Gastroesophageal sphincter (tissue), 4 donors: ENCODE measurements at regions not wholly inside any gene's neighbourhood (a gene's known extent, or its start where the extent isn't known, plus 50 kb on each side); places are given as distances from the start of the nearest gene placed in this dataset.
"Not testable (repeated sequence)": the region's sequence is repeated elsewhere in the genome, so short reads cannot be mapped to it uniquely, and the experiment has no call there.

Source experiments
- ATAC-seq: fragments of 150-250 bp; one replicate; pipeline ENCODE4 v1.9.1; 2016; ENCODE audit warnings: mild to moderate bottlenecking, moderate library complexity
- H3K27ac ChIP-seq, 4 donors: fragments of 200-600 bp; sonication (generic) in 3 of 4; 1 replicate in 3 of 4; 2 replicates in 1 of 4; pipeline ENCODE4 v1.5.1; 2016 to 2019
- H3K27me3 ChIP-seq: fragments of 200-600 bp; sonication (generic); one replicate; pipeline ENCODE4 v1.5.1; 2019
- H3K36me3 ChIP-seq, 2 donors: fragments of 200-600 bp; sonication (generic); one replicate each; pipeline ENCODE4 v1.5.1; 2019; ENCODE audit warnings: control low read depth in 1 of 2
- H3K4me1 ChIP-seq, 3 donors: fragments of 200-600 bp; sonication (generic); 1 replicate in 2 of 3; 2 replicates in 1 of 3; pipeline ENCODE4 v1.5.1; 2016 to 2019; ENCODE audit warnings: control low read depth in 2 of 3
- H3K4me3 ChIP-seq, 2 donors: fragments of 200-600 bp; sonication (generic); one replicate each; pipeline ENCODE4 v1.5.1; 2019; ENCODE audit warnings: mild to moderate bottlenecking in 1 of 2, moderate library complexity in 1 of 2
- H3K9me3 ChIP-seq, 3 donors: fragments of 200-600 bp; sonication (generic); one replicate each; pipeline ENCODE4 v1.5.1; 2017 to 2019; ENCODE audit warnings: control low read depth in 2 of 3
- EP300 ChIP-seq: sonication (generic); formaldehyde crosslinking; IDR thresholded peaks from one replicate; pipeline ENCODE4 v1.6.1; 2017; ENCODE audit warnings: antibody characterized with exemption, mild to moderate bottlenecking
- POLR2A ChIP-seq, 2 donors: fragments of 450-650 bp; IDR thresholded peaks; one replicate each; pipeline ENCODE4 v1.6.1; 2017; ENCODE audit warnings: antibody characterized with exemption in 2 of 2, mild to moderate bottlenecking in 2 of 2, moderate library complexity in 1 of 2
- POLR2AphosphoS5 ChIP-seq: sonication (generic); formaldehyde crosslinking; IDR thresholded peaks from one replicate; pipeline ENCODE4 v1.6.1; 2017; ENCODE audit warnings: antibody characterized with exemption
- WGBS, 2 donors: methylation state at CpG; one replicate each; pipeline ENCODE4 v1.1.5; 2018; ENCODE audit warnings: low coverage in 1 of 2; 5-methylcytosine and 5-hydroxymethylcytosine counted together
- TF ChIP-seq, protein P1 (sequence below), 4 experiments: fragments of 200-600 bp in 2 of 4; fragments of 450-650 bp in 2 of 4; sonication (generic) in 1 of 4; IDR thresholded peaks; one replicate each; pipeline ENCODE4 v1.5.1; 2017 to 2019; ENCODE audit warnings: antibody characterized with exemption in 4 of 4, mild to moderate bottlenecking in 2 of 4, moderate library complexity in 2 of 4

DNA sequence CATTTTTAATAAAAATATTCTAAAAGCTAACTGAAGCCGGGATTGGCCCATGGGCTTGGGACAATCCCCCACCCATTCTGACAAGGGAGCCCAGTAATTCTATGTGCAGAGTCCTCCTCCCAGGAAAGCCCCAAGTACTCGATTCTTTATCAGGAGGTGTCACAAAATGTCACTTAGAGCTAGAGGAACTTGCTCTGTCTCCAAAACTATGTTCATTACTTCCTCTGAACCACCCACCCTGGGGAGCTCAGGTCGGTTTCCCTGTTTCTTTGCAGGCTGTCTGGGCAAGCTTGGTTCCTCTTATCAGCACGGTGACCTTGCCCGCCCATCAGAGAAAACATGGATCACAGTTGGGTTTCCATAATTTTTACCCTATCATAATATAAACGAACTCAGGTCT is 430.6 kb upstream of the ID2 start:
- H3K36me3 ChIP-seq, result no peaks in the 10 kb centered on the region
- H3K4me3 ChIP-seq, result no peak overlapping the region
- H3K4me1 ChIP-seq, result peaks cover 0 to 32% (median 3%) of the 10 kb centered on the region in 3 donors
- H3K27ac ChIP-seq, result no peak overlapping the region
- ATAC-seq, result no peak
- whole genome bisulfite sequencing, 2 donors, result 67 to 100% methylated on average over 2 to 3 of the region's 6 CpGs
- no peak for TF ChIP-seq POLR2AphosphoS5
- TF ChIP-seq EP300, result no peak
- TF ChIP-seq, protein P1, sequence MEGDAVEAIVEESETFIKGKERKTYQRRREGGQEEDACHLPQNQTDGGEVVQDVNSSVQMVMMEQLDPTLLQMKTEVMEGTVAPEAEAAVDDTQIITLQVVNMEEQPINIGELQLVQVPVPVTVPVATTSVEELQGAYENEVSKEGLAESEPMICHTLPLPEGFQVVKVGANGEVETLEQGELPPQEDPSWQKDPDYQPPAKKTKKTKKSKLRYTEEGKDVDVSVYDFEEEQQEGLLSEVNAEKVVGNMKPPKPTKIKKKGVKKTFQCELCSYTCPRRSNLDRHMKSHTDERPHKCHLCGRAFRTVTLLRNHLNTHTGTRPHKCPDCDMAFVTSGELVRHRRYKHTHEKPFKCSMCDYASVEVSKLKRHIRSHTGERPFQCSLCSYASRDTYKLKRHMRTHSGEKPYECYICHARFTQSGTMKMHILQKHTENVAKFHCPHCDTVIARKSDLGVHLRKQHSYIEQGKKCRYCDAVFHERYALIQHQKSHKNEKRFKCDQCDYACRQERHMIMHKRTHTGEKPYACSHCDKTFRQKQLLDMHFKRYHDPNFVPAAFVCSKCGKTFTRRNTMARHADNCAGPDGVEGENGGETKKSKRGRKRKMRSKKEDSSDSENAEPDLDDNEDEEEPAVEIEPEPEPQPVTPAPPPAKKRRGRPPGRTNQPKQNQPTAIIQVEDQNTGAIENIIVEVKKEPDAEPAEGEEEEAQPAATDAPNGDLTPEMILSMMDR (IDR thresholded peaks at IDR 0.05), result no peak
- no peak for TF ChIP-seq POLR2A (IDR thresholded peaks at IDR 0.05)
- no peaks in the 10 kb centered on the region for H3K9me3 ChIP-seq
- no peaks in the 10 kb centered on the region for H3K27me3 ChIP-seq

DNA sequence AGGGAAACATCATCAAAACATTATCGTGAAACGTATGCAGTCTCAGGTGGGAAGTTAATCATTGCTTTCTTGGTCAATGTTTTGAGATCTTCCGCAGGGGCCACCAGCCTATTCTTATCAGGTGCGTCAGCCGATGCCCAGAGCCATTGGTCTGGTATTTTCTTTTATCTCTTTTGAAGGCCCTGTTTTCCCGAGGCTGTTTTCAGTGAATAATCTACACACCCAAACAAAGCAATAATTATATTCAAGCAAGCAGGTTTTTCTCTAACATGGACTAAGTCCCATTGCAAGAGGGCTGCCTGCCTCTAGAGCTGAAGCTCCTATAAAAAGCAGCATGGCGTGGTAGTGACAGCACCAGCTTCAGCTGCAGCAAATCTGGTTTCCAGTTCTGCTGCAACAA is 430.0 kb upstream of the ID2 start:
- ATAC-seq, result no peak
- H3K9me3 ChIP-seq, result no peaks in the 10 kb centered on the region
- H3K36me3 ChIP-seq, result no peaks in the 10 kb centered on the region
- no peaks in the 10 kb centered on the region for H3K27me3 ChIP-seq
- TF ChIP-seq, protein P1 (IDR thresholded peaks at IDR 0.05), result no peak
- TF ChIP-seq POLR2AphosphoS5 (no peak), EP300 (no peak), POLR2A (IDR thresholded peaks at IDR 0.05) (no peak)
- peaks cover 0 to 31% (median 3%) of the 10 kb centered on the region in 3 donors for H3K4me1 ChIP-seq
- WGBS, 2 donors, result 90 to 100% methylated on average over 5 to 6 of the region's 7 CpGs
- no peak overlapping the region for H3K4me3 ChIP-seq
- no peak overlapping the region for H3K27ac ChIP-seq

DNA sequence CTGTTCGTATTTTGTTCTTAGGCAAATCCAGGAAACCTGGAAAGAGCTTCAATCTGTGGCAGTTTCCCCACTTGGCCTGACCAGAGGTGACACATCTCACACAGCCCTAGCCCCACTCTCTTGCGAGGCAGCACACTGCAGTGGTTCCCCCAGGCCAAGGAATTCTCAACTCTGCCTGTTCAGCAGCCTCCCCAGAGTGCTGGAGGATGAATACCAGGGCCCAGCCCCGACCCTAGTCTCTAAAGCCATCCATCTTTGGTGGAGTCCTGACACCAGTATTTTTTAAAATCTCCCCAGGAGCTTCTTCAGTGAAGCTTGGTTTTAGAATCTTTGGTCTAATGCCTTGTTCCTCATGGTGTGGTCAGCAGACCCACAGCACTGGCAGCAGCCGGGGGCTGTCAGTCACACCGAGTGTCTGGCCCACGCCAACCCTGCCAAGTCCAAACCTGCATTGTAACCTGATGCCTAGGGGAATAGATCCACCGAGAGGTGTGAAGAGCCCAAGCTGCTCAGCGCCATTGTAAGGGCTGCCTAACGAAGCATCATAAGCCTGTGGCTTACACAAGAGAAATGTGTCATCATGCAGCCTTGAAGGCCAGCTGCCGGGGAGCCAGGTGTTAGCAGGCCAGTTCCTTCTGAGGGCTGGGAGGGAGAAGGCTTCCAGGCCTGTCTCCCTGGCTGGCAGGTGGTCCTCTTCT is 428.7 kb upstream of the ID2 start:
- Histone ChIP-seq H3K4me1 (peaks cover 0 to 29% (median 0%) of the 10 kb centered on the region in 3 donors), H3K27ac (no peak overlapping the region), H3K36me3 (no peaks in the 10 kb centered on the region), H3K9me3 (no peaks in the 10 kb centered on the region), H3K27me3 (no peaks in the 10 kb centered on the region), H3K4me3 (no peak overlapping the region)
- no peak for TF ChIP-seq EP300
- TF ChIP-seq, protein P1 (IDR thresholded peaks at IDR 0.05), result no peak
- no peak for TF ChIP-seq POLR2AphosphoS5
- no peak for TF ChIP-seq POLR2A (IDR thresholded peaks at IDR 0.05)
- 76 to 80% methylated on average over 4 to 5 of the region's 10 CpGs for WGBS, 2 donors
- ATAC-seq, result no peak

DNA sequence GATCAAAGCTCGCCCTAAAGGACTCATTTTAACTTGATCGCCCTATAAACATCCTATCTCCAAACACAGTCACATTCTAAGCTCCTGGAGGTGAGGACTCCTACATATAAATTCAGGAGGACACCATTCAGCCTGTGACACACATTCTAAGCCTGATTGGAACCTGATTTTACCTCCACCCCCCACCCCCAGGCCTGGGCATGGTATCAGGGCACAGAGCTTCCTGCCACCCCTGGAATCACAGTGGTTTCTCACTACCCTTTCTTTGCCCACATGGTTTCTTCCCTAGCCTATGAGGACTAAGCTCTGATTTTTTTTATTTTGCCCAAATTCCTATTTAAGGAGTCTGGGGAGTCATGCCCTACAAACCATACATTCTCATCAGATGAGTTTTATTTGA is 428.1 kb upstream of the ID2 start:
- Histone ChIP-seq H3K27me3 (no peaks in the 10 kb centered on the region), H3K27ac (no peak overlapping the region), H3K4me3 (no peak overlapping the region), H3K4me1 (peaks cover 0 to 23% (median 0%) of the 10 kb centered on the region in 3 donors), H3K36me3 (no peaks in the 10 kb centered on the region), H3K9me3 (no peaks in the 10 kb centered on the region)
- WGBS, 2 donors, result no CpG with 5 or more reads among the region's 2 CpGs
- no peak for ATAC-seq
- TF ChIP-seq, protein P1 (IDR thresholded peaks at IDR 0.05), result no peak
- TF ChIP-seq EP300 (no peak), POLR2AphosphoS5 (no peak), POLR2A (IDR thresholded peaks at IDR 0.05) (no peak)

DNA sequence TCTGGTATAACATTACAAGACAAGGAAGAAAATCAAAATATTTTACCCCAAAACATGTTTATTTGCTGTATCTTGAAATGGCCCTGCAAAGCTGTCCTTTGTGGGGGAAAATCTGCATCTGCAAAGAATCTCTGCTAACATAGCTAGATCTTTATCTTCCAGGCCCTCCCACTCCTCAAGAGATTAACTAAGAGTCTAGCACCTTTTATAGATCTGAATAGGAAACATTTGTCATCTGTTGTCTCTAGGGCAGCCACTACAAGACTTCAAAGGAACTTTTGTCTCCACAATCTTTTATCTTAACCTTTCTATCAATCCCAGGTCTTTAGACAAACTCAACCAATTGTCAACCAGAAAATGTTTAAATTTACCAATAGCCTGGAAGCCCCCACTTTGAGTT is 427.6 kb upstream of the ID2 start:
- H3K27me3 ChIP-seq, H3K27ac ChIP-seq, H3K36me3 ChIP-seq, H3K4me3 ChIP-seq, ATAC-seq, H3K9me3 ChIP-seq: not testable (repeated sequence)
- H3K4me1 ChIP-seq, result peaks cover 0 to 21% (median 0%) of the 10 kb centered on the region in 3 donors
